Testis (tissue), 2 donors: ENCODE measurements at regions not wholly inside any gene's neighbourhood (a gene's known extent, or its start where the extent isn't known, plus 50 kb on each side); places are given as distances from the start of the nearest gene placed in this dataset.

Source experiments
- DNase-seq: peaks from one replicate; pipeline ENCODE4 v3.0.0-alpha.2; 2019
- H3K27ac ChIP-seq, 2 donors: fragments of 200-600 bp; sonication (generic); one replicate each; pipeline ENCODE4 v1.5.1; 2019
- H3K27me3 ChIP-seq: fragments of 200-600 bp; sonication (generic); one replicate; pipeline ENCODE4 v1.5.1; 2019
- H3K36me3 ChIP-seq: fragments of 200-600 bp; sonication (generic); one replicate; pipeline ENCODE4 v1.5.1; 2017; ENCODE audit warnings: low read depth; ENCODE audit errors: missing control alignments
- H3K4me1 ChIP-seq: fragments of 200-600 bp; sonication (generic); one replicate; pipeline ENCODE4 v1.5.1; 2019
- H3K4me3 ChIP-seq, 2 donors: fragments of 200-600 bp; sonication (generic); one replicate each; pipeline ENCODE4 v1.5.1; 2017 to 2019
- H3K9me3 ChIP-seq: fragments of 200-600 bp; sonication (generic); one replicate; pipeline ENCODE4 v1.5.1; 2017
- POLR2A ChIP-seq: fragments of 450-650 bp; IDR thresholded peaks from one replicate; pipeline ENCODE4 v1.6.1; 2017; ENCODE audit warnings: antibody characterized with exemption, mild to moderate bottlenecking, moderate library complexity
- WGBS, 2 donors: methylation state at CpG; one replicate each; pipeline ENCODE4 v1.1.5; 2018; 5-methylcytosine and 5-hydroxymethylcytosine counted together
- intact Hi-C: fragments of 100-400 bp; cut with DNase I; formaldehyde crosslinking; loops from one replicate; pipeline ENCODE4 v1.15.1; 2023; ENCODE audit warnings: low total_unique reads
- TF ChIP-seq, protein P1 (sequence below), 3 experiments: fragments of 450-650 bp in 2 of 3; fragments of 200-600 bp in 1 of 3; sonication (generic) in 1 of 3; IDR thresholded peaks; one replicate each; pipeline ENCODE4 v1.5.1; 2016 to 2019; ENCODE audit warnings: antibody characterized with exemption in 3 of 3, mild to moderate bottlenecking in 2 of 3, moderate library complexity in 1 of 3

- Histone ChIP-seq H3K4me1 (no peaks in the 10 kb centered on the region), H3K27me3 (no peaks in the 10 kb centered on the region), H3K36me3 (no peaks in the 10 kb centered on the region), H3K9me3 (no peaks in the 10 kb centered on the region), H3K27ac (no peak overlapping the region), H3K4me3 (no peak overlapping the region)
- DNase-seq = no peak
- intact Hi-C loops = no loop called here
- TF ChIP-seq POLR2A = no peak
- TF ChIP-seq, protein P1, sequence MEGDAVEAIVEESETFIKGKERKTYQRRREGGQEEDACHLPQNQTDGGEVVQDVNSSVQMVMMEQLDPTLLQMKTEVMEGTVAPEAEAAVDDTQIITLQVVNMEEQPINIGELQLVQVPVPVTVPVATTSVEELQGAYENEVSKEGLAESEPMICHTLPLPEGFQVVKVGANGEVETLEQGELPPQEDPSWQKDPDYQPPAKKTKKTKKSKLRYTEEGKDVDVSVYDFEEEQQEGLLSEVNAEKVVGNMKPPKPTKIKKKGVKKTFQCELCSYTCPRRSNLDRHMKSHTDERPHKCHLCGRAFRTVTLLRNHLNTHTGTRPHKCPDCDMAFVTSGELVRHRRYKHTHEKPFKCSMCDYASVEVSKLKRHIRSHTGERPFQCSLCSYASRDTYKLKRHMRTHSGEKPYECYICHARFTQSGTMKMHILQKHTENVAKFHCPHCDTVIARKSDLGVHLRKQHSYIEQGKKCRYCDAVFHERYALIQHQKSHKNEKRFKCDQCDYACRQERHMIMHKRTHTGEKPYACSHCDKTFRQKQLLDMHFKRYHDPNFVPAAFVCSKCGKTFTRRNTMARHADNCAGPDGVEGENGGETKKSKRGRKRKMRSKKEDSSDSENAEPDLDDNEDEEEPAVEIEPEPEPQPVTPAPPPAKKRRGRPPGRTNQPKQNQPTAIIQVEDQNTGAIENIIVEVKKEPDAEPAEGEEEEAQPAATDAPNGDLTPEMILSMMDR (IDR thresholded peaks at IDR 0.05) = no peak
Observed at GRCh38 chr13:85501616-85502015, 297.6 kb downstream of the SLITRK6 start.

- Histone ChIP-seq H3K4me3 (no peak overlapping the region), H3K9me3 (no peaks in the 10 kb centered on the region), H3K4me1 (no peaks in the 10 kb centered on the region), H3K27me3 (no peaks in the 10 kb centered on the region), H3K36me3 (no peaks in the 10 kb centered on the region), H3K27ac (no peak overlapping the region)
- intact Hi-C loops = no loop called here
- DNase-seq = no peak
- 65 to 90% methylated on average over 3 of the region's 3 CpGs for WGBS, 2 donors
- TF ChIP-seq POLR2A = no peak
- TF ChIP-seq, protein P1 (IDR thresholded peaks at IDR 0.05) = no peak
Observed at GRCh38 chr13:85500696-85501256, 298.4 kb downstream of the SLITRK6 start.

DNA sequence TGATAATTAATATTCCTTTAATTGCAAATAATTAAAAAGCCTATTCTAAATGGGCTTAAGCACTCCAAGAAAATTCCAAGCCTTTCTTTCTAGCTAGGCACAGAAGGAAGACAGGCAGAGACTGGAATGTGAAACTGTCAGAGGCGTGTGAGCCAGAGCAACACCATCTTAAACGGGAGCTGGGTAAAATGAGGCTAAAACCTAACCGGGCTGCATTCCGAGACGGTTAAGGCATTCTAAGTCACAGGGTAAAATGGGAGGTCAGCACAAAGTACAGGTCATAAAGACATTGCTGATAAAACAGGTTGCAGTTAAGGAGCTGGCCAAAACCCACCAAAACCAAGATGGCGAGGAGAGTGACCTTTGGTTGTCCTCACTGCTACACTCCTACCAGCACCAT, 300.4 kb downstream of the SLITRK6 start:
- TF ChIP-seq, protein P1 (IDR thresholded peaks at IDR 0.05) = no peak
- TF ChIP-seq POLR2A = no peak
- intact Hi-C loops = no loop called here
- no peaks in the 10 kb centered on the region for H3K36me3 ChIP-seq
- H3K27ac ChIP-seq = no peak overlapping the region
- DNase-seq = no peak
- no peaks in the 10 kb centered on the region for H3K27me3 ChIP-seq
- no peaks in the 10 kb centered on the region for H3K9me3 ChIP-seq
- 89 to 94% methylated on average over 6 of the region's 6 CpGs for WGBS, 2 donors
- no peak overlapping the region for H3K4me3 ChIP-seq
- no peaks in the 10 kb centered on the region for H3K4me1 ChIP-seq

- Histone ChIP-seq H3K27ac (no peak overlapping the region), H3K9me3 (no peaks in the 10 kb centered on the region), H3K27me3 (no peaks in the 10 kb centered on the region), H3K4me3 (no peak overlapping the region), H3K36me3 (no peaks in the 10 kb centered on the region), H3K4me1 (no peaks in the 10 kb centered on the region)
- TF ChIP-seq POLR2A = no peak
- TF ChIP-seq, protein P1 (IDR thresholded peaks at IDR 0.05) = no peak
- WGBS, 2 donors = 70 to 79% methylated on average over 2 of the region's 2 CpGs
- no peak for DNase-seq
- intact Hi-C loops = no loop called here
Observed at GRCh38 chr13:85497652-85498051, 301.6 kb downstream of the SLITRK6 start.

- TF ChIP-seq, protein P1 (IDR thresholded peaks at IDR 0.05) = no peak
- TF ChIP-seq POLR2A = no peak
- Histone ChIP-seq H3K4me3 (no peak overlapping the region), H3K36me3 (no peaks in the 10 kb centered on the region), H3K4me1 (no peaks in the 10 kb centered on the region), H3K27ac (no peak overlapping the region), H3K9me3 (no peaks in the 10 kb centered on the region), H3K27me3 (no peaks in the 10 kb centered on the region)
- WGBS, 2 donors = 84 to 93% methylated on average over 4 of the region's 4 CpGs
- DNase-seq = no peak
- intact Hi-C loops = no loop called here
Observed at GRCh38 chr13:85492283-85492682, 306.9 kb downstream of the SLITRK6 start.
